Progenitor cell of endocrine pancreas (in vitro differentiated cells): ENCODE measurements at regions not wholly inside any gene's neighbourhood (a gene's known extent, or its start where the extent isn't known, plus 50 kb on each side); places are given as distances from the start of the nearest gene placed in this dataset.

ENCODE experiments used
- DNase-seq: peaks from one replicate; pipeline ENCODE4 v3.0.0; 2021; ENCODE audit warnings: low spot score; ENCODE audit not compliant: unreplicated experiment
- H3K27ac Mint-ChIP-seq: 2 replicates; pipeline ENCODE4 v1.8.0; 2021; ENCODE audit warnings: mild to moderate bottlenecking, moderate library complexity, mixed read lengths
- H3K27me3 Mint-ChIP-seq: 2 replicates; pipeline ENCODE4 v1.8.0; 2021; ENCODE audit warnings: mixed read lengths
- H3K36me3 Mint-ChIP-seq: 2 replicates; pipeline ENCODE4 v1.8.0; 2022; ENCODE audit warnings: mixed read lengths; ENCODE audit not compliant: insufficient read depth
- H3K4me1 Mint-ChIP-seq: 2 replicates; pipeline ENCODE4 v1.8.0; 2021; ENCODE audit warnings: low read depth, mixed read lengths
- H3K4me3 Mint-ChIP-seq: 2 replicates; pipeline ENCODE4 v1.8.0; 2021; ENCODE audit warnings: low read depth, mild to moderate bottlenecking, moderate library complexity, mixed read lengths
- H3K9me3 Mint-ChIP-seq: 2 replicates; pipeline ENCODE4 v1.8.0; 2021; ENCODE audit warnings: low read depth, mixed read lengths
- TF ChIP-seq, protein P1 (sequence below): fragments of 200-600 bp; sonication (generic); IDR thresholded peaks from one replicate; pipeline ENCODE4 v1.5.0; 2021; ENCODE audit warnings: antibody characterized with exemption, mild to moderate bottlenecking; ENCODE audit not compliant: unreplicated experiment

DNA sequence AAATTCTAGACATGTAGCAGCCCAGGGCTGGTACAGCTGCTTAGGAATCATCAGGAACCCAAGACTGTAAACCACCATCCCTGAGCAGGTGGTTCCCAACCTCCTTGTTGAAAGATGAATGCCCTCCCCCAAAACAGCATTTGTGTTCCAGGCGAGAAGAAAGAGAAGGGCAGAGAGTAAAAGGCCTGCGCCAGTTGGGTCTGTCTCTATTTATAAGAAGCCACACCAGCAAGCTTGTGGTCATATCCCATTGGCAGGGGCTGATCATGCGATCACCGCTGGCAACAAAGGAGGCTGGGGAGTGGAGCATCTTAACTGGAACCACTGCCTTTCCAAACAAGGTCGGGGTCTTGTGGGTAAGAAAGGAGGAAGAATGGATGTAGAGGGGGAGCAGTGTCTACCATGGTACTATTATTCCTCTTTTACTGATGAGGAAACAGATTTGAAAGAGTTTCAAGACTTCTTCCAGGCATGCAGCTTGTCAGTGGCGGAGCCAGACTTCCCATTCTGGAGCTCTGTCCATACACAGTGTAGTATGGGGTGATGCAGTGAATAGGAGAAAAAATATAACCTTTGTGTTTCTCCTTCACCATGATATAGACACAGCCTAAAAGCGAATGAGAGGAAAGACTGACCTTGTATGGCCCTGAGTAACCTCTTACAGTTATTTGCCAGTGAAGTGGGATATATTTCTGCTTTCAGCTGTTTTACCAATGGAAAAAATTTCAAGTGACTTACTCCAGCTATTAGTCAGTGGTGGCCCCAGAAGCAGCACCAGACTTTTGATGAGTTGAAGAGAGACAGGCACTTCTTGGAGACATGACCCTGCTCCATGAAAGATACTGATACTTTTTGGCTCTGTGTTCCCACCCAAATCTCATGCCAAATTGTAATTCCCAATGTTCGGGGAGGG lies 222.6 kb downstream of the ABHD5 start:
- TF ChIP-seq, protein P1, sequence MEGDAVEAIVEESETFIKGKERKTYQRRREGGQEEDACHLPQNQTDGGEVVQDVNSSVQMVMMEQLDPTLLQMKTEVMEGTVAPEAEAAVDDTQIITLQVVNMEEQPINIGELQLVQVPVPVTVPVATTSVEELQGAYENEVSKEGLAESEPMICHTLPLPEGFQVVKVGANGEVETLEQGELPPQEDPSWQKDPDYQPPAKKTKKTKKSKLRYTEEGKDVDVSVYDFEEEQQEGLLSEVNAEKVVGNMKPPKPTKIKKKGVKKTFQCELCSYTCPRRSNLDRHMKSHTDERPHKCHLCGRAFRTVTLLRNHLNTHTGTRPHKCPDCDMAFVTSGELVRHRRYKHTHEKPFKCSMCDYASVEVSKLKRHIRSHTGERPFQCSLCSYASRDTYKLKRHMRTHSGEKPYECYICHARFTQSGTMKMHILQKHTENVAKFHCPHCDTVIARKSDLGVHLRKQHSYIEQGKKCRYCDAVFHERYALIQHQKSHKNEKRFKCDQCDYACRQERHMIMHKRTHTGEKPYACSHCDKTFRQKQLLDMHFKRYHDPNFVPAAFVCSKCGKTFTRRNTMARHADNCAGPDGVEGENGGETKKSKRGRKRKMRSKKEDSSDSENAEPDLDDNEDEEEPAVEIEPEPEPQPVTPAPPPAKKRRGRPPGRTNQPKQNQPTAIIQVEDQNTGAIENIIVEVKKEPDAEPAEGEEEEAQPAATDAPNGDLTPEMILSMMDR: no peak
- peaks cover 14% of the 10 kb centered on the region for H3K27me3 Mint-ChIP-seq
- no peak overlapping the region for H3K27ac Mint-ChIP-seq
- H3K4me1 Mint-ChIP-seq: no peaks in the 10 kb centered on the region
- no peaks in the 10 kb centered on the region for H3K36me3 Mint-ChIP-seq
- DNase-seq: no peak
- H3K4me3 Mint-ChIP-seq: no peak overlapping the region
- H3K9me3 Mint-ChIP-seq: no peaks in the 10 kb centered on the region

DNA sequence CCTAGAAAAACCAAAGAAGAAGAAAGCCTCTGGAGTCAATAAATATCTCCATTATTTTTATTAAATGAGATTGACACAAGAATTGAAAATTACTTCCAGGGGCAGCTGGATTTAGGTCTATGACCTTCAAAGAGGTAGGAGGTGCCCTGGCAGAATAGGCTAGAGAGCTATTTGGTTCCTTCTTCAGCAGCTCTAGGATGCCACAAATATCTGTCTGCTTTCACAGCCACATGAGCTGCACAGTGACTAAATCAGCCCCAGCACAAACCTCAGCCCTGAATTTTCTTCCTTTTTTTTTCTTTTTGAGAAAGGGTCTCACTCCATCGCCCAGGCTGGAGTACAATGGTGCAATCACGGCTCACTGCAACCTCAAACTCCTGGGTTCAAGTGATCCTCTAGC lies 223.5 kb downstream of the ABHD5 start:
- Mint-ChIP-seq H3K27me3 (peaks cover 20% of the 10 kb centered on the region), H3K4me3 (no peak overlapping the region), H3K9me3 (no peaks in the 10 kb centered on the region), H3K36me3 (no peaks in the 10 kb centered on the region), H3K27ac (no peak overlapping the region), H3K4me1 (no peaks in the 10 kb centered on the region)
- TF ChIP-seq, protein P1: no peak
- no peak for DNase-seq

DNA sequence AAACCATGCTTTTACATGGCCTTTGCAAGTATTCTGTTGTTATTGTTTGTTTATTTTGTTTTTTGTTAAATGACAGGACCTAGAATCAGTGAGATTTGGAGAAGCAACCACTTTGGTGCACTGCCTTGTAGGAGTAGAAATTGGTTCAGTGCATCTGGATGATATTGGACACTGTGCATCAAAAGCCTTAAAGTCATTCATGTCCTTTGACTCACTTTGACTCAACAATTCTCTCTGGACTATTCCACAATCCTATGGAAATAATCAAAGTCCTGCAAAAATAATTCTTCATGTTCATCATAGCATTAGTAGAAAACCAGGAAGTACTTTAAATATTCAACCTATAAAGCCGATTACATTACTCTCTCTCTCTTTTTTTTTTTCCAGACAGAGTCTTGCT lies 224.8 kb downstream of the ABHD5 start:
- no peaks in the 10 kb centered on the region for H3K4me1 Mint-ChIP-seq
- no peaks in the 10 kb centered on the region for H3K9me3 Mint-ChIP-seq
- no peak for DNase-seq

DNA sequence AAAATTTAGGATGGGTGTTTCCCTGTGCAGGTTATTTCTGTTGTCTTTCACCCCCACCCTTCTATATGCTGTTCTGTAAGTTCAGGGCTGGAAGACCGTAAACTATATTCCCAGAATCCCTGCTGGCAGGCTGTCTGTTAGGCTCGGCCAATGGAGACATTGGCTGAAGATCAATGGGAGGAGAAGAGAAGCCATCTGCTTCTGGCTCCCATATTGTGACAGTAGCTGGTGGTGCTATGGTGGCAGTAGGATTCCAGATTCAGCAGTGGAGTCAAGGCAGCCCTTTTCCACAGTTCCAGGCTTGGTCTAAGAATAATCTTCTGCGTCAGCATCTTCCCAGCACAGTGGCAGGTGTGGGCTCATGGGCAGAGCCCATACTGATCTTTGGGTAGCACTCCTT lies 226.6 kb downstream of the ABHD5 start:
- H3K27ac Mint-ChIP-seq: no peak overlapping the region
- no peak for DNase-seq
- no peak overlapping the region for H3K4me3 Mint-ChIP-seq
- TF ChIP-seq, protein P1: no peak
- H3K36me3 Mint-ChIP-seq: no peaks in the 10 kb centered on the region
- H3K4me1 Mint-ChIP-seq: no peaks in the 10 kb centered on the region
- H3K27me3 Mint-ChIP-seq: peaks cover 37% of the 10 kb centered on the region
- no peaks in the 10 kb centered on the region for H3K9me3 Mint-ChIP-seq

More for the DNA sequence above, 224.8 kb downstream of the ABHD5 start:
- Mint-ChIP-seq H3K27me3 (peaks cover 26% of the 10 kb centered on the region), H3K27ac (no peak overlapping the region), H3K4me3 (no peak overlapping the region), H3K36me3 (no peaks in the 10 kb centered on the region)
- TF ChIP-seq, protein P1: no peak

DNA sequence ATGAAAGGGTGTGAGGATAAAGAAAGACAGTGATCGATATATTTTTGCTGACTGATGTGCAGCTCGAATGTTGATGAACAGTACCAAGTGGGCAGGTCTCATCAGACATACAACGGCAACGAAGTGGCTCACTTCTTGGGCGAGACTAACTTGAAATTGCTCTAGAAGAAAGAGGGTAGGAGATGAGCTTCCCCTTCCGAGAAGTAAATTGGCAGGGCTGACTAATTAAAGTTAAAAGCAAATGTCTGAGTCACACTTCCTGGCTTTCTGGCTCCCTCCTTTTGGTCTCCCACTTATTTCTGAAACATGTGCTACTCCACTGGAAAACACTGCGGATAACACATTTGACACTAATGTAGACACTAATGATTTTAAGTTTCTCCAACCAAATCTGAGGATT lies 228.3 kb downstream of the ABHD5 start:
- TF ChIP-seq, protein P1: no peak
- no peaks in the 10 kb centered on the region for H3K36me3 Mint-ChIP-seq
- no peak for DNase-seq
- H3K4me3 Mint-ChIP-seq: no peak overlapping the region
- H3K27me3 Mint-ChIP-seq: peaks cover 43% of the 10 kb centered on the region
- H3K27ac Mint-ChIP-seq: no peak overlapping the region
- no peaks in the 10 kb centered on the region for H3K9me3 Mint-ChIP-seq
- no peaks in the 10 kb centered on the region for H3K4me1 Mint-ChIP-seq
